Fibroblast of lung (primary cell): ENCODE measurements at regions not wholly inside any gene's neighbourhood (a gene's known extent, or its start where the extent isn't known, plus 50 kb on each side); places are given as distances from the start of the nearest gene placed in this dataset.

Experiments used
- CTCF ChIP-seq, 2 donors: IDR thresholded peaks in 1 of 2; conservative IDR thresholded peaks in 1 of 2; 1 replicate in 1 of 2; 2 replicates in 1 of 2; pipeline ENCODE4 v1.5.1; 2011 to 2012; ENCODE audit warnings: low read length in 2 of 2, control low read depth in 1 of 2, inconsistent platforms in 1 of 2, low read depth in 1 of 2, mild to moderate bottlenecking in 1 of 2
- EZH2 ChIP-seq: IDR thresholded peaks from 2 replicates; pipeline ENCODE4 v1.5.1; 2012; ENCODE audit warnings: low read length, control low read depth, mild to moderate bottlenecking; ENCODE audit errors: missing control alignments

GRCh38 chr4:138538743-138539142 is 296.6 kb upstream of the SLC7A11 start:
- TF ChIP-seq EZH2: no peak
- no peak for TF ChIP-seq CTCF (conservative IDR thresholded peaks at IDR 0.05 in 1 of 2, IDR thresholded peaks at IDR 0.05 in 1 of 2; ENCODE audit: low read depth in 1 of 2, low read length in 2 of 2)
